GM23248 (cell line): ENCODE measurements at regions not wholly inside any gene's neighbourhood (a gene's known extent, or its start where the extent isn't known, plus 50 kb on each side); places are given as distances from the start of the nearest gene placed in this dataset.

Experiments used
- EZH2 ChIP-seq: fragments of 200-600 bp; sonication (generic); IDR thresholded peaks from 2 replicates; pipeline ENCODE4 v1.6.1; 2018; ENCODE audit warnings: antibody characterized with exemption, mild to moderate bottlenecking; ENCODE audit not compliant: insufficient read depth, poor library complexity, severe bottlenecking
- EZH2phosphoT487 ChIP-seq: fragments of 200-600 bp; sonication (generic); IDR thresholded peaks from 2 replicates; pipeline ENCODE4 v1.6.1; 2018; ENCODE audit warnings: antibody characterized with exemption, moderate library complexity, mild to moderate bottlenecking, low read depth; ENCODE audit not compliant: insufficient read depth

DNA sequence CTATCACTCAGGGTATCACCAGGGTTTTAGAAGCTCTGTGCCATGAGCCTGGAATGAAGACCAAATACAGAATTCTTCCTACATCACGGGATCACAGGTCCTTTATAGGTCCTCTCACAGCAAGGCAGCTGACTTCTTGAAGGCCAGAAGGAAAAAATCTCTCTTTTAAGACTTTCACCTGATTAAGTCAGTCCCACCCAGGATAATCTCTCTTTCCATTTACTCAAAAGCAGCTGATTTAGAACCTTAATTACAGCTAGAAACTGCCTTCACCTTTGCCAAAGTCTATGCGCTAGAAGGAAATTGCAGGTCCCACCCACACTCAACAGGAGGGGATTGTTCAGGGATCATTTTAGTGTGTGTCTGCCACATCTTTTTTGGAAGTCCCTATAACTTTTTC, 135.1 kb downstream of the RAB11FIP2 start:
- TF ChIP-seq EZH2 = no peak
- TF ChIP-seq EZH2phosphoT487 = no peak
